ENCODE measurements at regions not wholly inside any gene's neighbourhood (a gene's known extent, or its start where the extent isn't known, plus 50 kb on each side); places are given as distances from the start of the nearest gene placed in this dataset.
"Not testable (repeated sequence)": the region's sequence is repeated elsewhere in the genome, so short reads cannot be mapped to it uniquely, and the experiment has no call there.

DNA sequence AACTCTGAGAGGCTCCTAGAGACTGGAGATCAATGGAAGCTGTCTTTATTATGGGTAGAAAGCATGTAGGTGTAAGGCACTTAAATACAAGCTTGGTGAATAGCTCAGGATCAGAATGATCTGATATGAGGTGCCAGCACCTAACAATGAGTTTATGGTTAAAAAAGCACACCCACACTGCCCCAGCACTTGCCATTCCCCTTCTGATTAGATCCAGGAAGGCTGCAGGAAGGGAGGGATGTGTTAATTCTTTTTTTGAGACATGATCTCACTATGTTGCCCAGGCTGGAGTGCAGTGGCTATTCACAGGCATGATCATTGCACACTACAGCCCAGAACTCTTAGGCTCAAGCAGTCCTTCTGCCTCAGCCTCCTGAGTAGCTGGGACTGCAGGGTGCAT lies 71.8 kb upstream of the IVNS1ABP start:
- no peak overlapping the region for H3K27ac ChIP-seq (ENCODE audit: low read length)
- ChIA-PET CTCF (no interaction called here), POLR2A (ENCODE audit: unreplicated experiment) (no interaction called here)
- no TSS peak for BruUV-seq (replicated peaks)
- H4K20me1 ChIP-seq (ENCODE audit: low read length): no peaks in the 10 kb centered on the region
- no peak overlapping the region for H3K9ac ChIP-seq (ENCODE audit: low read length)
- DNase-seq: no peak
- H3K4me1 ChIP-seq (ENCODE audit: insufficient read depth, low read length): peaks cover 7% of the 10 kb centered on the region
- H3F3A ChIP-seq (ENCODE audit: low read length, unreplicated experiment): no peaks in the 10 kb centered on the region
- no peak overlapping the region for H3K4me2 ChIP-seq (ENCODE audit: low read length)
- no peaks in the 10 kb centered on the region for H3K79me2 ChIP-seq (ENCODE audit: low read length)
- intact Hi-C loops (cut with micrococcal nuclease): no loop called here
- H2AFZ ChIP-seq (ENCODE audit: low read length): no peak overlapping the region
- H3K9me2 ChIP-seq (replicated peaks; ENCODE audit: low read length): no peaks in the 10 kb centered on the region
- ATAC-seq: no peak
- no peak overlapping the region for H3K4me3 ChIP-seq (ENCODE audit: low read length)
- H3K36me3 ChIP-seq (ENCODE audit: low read depth, low read length): no peaks in the 10 kb centered on the region
- no peaks in the 10 kb centered on the region for H3K27me3 ChIP-seq (ENCODE audit: low read length)
- TF ChIP-seq, protein P1, sequence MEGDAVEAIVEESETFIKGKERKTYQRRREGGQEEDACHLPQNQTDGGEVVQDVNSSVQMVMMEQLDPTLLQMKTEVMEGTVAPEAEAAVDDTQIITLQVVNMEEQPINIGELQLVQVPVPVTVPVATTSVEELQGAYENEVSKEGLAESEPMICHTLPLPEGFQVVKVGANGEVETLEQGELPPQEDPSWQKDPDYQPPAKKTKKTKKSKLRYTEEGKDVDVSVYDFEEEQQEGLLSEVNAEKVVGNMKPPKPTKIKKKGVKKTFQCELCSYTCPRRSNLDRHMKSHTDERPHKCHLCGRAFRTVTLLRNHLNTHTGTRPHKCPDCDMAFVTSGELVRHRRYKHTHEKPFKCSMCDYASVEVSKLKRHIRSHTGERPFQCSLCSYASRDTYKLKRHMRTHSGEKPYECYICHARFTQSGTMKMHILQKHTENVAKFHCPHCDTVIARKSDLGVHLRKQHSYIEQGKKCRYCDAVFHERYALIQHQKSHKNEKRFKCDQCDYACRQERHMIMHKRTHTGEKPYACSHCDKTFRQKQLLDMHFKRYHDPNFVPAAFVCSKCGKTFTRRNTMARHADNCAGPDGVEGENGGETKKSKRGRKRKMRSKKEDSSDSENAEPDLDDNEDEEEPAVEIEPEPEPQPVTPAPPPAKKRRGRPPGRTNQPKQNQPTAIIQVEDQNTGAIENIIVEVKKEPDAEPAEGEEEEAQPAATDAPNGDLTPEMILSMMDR (conservative IDR thresholded peaks at IDR 0.05; ENCODE audit: low read depth, low read length): no peak
- TF ChIP-seq EZH2phosphoT487 (IDR thresholded peaks at IDR 0.05; ENCODE audit: borderline replicate concordance, low read length) (no peak), EZH2 (IDR thresholded peaks at IDR 0.05; ENCODE audit: low read length, unreplicated experiment) (no peak)
- no peaks in the 10 kb centered on the region for H3K9me3 ChIP-seq (ENCODE audit: low read length)

DNA sequence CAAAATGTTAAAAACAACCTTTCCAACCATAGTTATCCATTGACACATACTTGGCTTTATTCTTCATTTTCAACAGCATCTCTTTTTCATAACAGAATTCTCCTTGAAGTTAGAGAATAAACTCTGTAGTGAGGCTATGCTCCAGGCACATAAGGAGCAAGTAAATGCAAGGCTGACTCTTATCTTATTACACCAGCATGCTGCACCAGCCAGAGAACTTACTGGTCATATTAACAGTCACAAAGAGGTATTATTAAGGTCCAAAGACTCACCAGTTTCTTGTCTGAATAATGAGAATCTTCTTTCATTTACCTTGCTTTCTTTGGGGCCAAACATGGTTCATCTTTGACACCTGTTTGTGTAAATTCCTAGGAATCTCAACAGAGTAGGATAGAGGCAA lies 71.3 kb upstream of the IVNS1ABP start:
- Histone ChIP-seq H3K4me1 (ENCODE audit: insufficient read depth, low read length) (peaks cover 3% of the 10 kb centered on the region), H3K36me3 (ENCODE audit: low read depth, low read length) (no peaks in the 10 kb centered on the region), H3K27me3 (ENCODE audit: low read length) (no peaks in the 10 kb centered on the region), H3K9ac (ENCODE audit: low read length) (no peak overlapping the region), H2AFZ (ENCODE audit: low read length) (no peak overlapping the region), H3K79me2 (ENCODE audit: low read length) (no peaks in the 10 kb centered on the region), H4K20me1 (ENCODE audit: low read length) (no peaks in the 10 kb centered on the region), H3K9me3 (ENCODE audit: low read length) (no peaks in the 10 kb centered on the region), H3K4me2 (ENCODE audit: low read length) (no peak overlapping the region), H3K27ac (ENCODE audit: low read length) (no peak overlapping the region), H3F3A (ENCODE audit: low read length, unreplicated experiment) (no peaks in the 10 kb centered on the region), H3K4me3 (ENCODE audit: low read length) (no peak overlapping the region), H3K9me2 (replicated peaks; ENCODE audit: low read length) (no peaks in the 10 kb centered on the region)
- ChIA-PET POLR2A (ENCODE audit: unreplicated experiment) (no interaction called here), CTCF (no interaction called here)
- DNase-seq (no peak), ATAC-seq (no peak)
- intact Hi-C loops (cut with micrococcal nuclease): no loop called here
- BruUV-seq (replicated peaks): no TSS peak
- no peak for TF ChIP-seq EZH2phosphoT487 (IDR thresholded peaks at IDR 0.05; ENCODE audit: borderline replicate concordance, low read length)
- TF ChIP-seq EZH2 (IDR thresholded peaks at IDR 0.05; ENCODE audit: low read length, unreplicated experiment): no peak
- TF ChIP-seq, protein P1 (conservative IDR thresholded peaks at IDR 0.05; ENCODE audit: low read depth, low read length): no peak

DNA sequence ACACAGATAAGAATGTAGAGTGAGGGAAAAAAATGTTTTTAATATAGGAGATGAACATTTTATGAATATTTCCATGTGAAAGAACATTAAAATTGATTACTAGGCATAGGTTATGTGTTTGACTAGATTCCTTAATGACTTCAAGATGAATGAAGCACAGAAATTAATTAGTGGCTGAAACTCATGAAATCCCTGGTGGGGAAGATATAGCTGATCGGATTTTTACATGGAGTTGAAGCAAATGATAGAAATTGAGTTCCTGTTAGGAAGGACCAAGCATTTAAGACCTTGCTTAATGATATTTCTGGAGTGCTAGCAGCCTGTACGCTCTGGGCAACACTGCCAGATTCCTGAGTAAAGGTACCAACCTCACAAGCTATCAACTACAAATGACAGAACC lies 68.9 kb upstream of the IVNS1ABP start:
- no peak overlapping the region for H2AFZ ChIP-seq (ENCODE audit: low read length)
- H3K9me3 ChIP-seq (ENCODE audit: low read length): no peaks in the 10 kb centered on the region
- no peak overlapping the region for H3K4me2 ChIP-seq (ENCODE audit: low read length)
- no peaks in the 10 kb centered on the region for H3K79me2 ChIP-seq (ENCODE audit: low read length)
- ATAC-seq (no peak), DNase-seq (no peak)
- no peak overlapping the region for H3K4me3 ChIP-seq (ENCODE audit: low read length)
- no TSS peak for BruUV-seq (replicated peaks)
- H3K9me2 ChIP-seq (replicated peaks; ENCODE audit: low read length): no peaks in the 10 kb centered on the region
- no peaks in the 10 kb centered on the region for H3F3A ChIP-seq (ENCODE audit: low read length, unreplicated experiment)
- H3K9ac ChIP-seq (ENCODE audit: low read length): no peak overlapping the region
- no peaks in the 10 kb centered on the region for H4K20me1 ChIP-seq (ENCODE audit: low read length)
- POLR2A ChIA-PET (ENCODE audit: unreplicated experiment): interaction anchor here (0.5 kb wide), 1 partner anchor 1749 kb away, joined by 3 read pairs; no protein-coding TSS in a partner anchor
- no peaks in the 10 kb centered on the region for H3K27me3 ChIP-seq (ENCODE audit: low read length)
- TF ChIP-seq EZH2phosphoT487 (IDR thresholded peaks at IDR 0.05; ENCODE audit: borderline replicate concordance, low read length) (no peak), EZH2 (IDR thresholded peaks at IDR 0.05; ENCODE audit: low read length, unreplicated experiment) (no peak)
- TF ChIP-seq, protein P1 (conservative IDR thresholded peaks at IDR 0.05; ENCODE audit: low read depth, low read length): no peak
- no peaks in the 10 kb centered on the region for H3K4me1 ChIP-seq (ENCODE audit: insufficient read depth, low read length)
- CTCF ChIA-PET: no interaction called here
- intact Hi-C loops (cut with micrococcal nuclease): no loop called here
- H3K27ac ChIP-seq (ENCODE audit: low read length): no peak overlapping the region
- no peaks in the 10 kb centered on the region for H3K36me3 ChIP-seq (ENCODE audit: low read depth, low read length)

DNA sequence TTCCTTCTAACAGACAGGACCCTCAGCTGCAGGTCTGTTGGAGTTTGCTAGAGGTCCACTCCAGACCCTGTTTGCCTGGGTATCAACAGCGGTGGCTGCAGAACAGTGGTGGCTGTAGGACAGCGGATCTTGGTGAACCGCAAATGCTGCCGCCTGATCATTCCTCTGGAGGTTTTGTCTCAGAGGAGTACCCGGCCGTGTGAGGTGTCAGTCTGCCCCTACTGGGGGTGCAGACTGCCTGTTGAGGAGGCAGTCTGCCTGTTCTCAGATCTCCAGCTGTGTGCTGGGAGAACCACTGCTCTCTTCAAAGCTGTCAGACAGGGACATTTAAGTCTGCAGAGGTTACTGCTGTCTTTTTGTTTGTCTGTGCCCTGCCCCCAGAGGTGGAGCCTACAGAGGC lies 66.8 kb upstream of the IVNS1ABP start:
- intact Hi-C loops (cut with micrococcal nuclease); H3K4me2 ChIP-seq (ENCODE audit: low read length); DNase-seq; H3K27me3 ChIP-seq (ENCODE audit: low read length); H3K79me2 ChIP-seq (ENCODE audit: low read length); H3F3A ChIP-seq (ENCODE audit: low read length, unreplicated experiment); H3K9me2 ChIP-seq (replicated peaks; ENCODE audit: low read length); H3K9me3 ChIP-seq (ENCODE audit: low read length); H3K36me3 ChIP-seq (ENCODE audit: low read depth, low read length); BruUV-seq (replicated peaks); H3K4me3 ChIP-seq (ENCODE audit: low read length); H3K4me1 ChIP-seq (ENCODE audit: insufficient read depth, low read length); H4K20me1 ChIP-seq (ENCODE audit: low read length); POLR2A ChIA-PET (ENCODE audit: unreplicated experiment); H3K27ac ChIP-seq (ENCODE audit: low read length); ATAC-seq; CTCF ChIA-PET; H3K9ac ChIP-seq (ENCODE audit: low read length); H2AFZ ChIP-seq (ENCODE audit: low read length): not testable (repeated sequence)

Data from PC-3 (cell line).